CD4-positive, alpha-beta T cell treated with Interleukin-17A for 1 hour (primary cell): ENCODE measurements at regions not wholly inside any gene's neighbourhood (a gene's known extent, or its start where the extent isn't known, plus 50 kb on each side); places are given as distances from the start of the nearest gene placed in this dataset.

Experiments
- DNase-seq: peaks from one replicate; pipeline ENCODE4 v3.0.0-alpha.2; 2020

DNA sequence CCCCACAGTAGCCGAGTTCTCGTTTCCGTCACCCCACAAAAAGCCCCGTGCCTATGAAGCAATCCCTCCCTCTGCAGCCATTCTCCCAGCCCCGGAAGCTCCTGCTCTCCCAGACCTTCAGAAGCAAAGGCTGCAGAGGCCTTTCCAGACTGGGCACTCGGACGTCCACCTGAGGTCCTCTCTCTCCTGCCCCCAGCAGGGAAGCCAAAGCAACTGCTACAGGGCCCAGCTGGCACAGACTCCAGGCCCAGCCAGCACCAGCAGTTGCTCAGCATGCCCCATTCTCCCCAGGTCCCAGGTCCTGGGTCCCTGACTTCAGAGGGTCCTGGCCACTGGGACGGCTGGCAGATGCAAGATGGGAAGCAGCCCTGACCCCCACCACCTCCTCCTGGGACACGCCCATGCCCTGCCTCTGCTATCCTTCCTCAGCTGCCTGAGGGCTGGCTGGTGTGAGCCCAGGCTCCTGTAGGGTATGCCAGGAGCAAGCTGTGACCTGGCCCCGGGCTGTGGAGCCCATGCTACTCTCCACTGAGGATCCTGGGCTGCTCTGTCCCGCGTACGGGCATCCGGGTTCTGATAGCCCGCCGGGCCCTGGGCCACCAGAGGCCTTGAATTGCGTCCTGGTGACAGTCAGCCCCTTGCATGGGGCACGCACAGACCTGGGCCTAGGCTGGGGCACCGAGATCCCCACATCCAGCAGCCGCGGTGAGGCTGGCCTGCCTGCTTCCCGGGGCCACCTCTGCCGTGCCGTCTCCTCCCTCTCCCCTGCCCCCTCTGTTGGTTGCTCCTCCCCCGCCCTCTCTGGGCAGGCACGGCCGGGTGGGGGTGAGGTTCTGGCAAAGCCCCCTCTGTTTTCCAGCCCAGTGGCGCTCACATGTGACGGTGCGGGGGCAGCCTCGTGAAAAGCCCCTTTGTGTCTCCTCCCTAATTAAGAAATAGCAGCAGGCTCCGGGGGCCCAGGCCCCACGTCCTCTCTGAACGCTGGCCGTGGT is 1310.3 kb downstream of the BRD1 start:
- DNase-seq, result no peak

DNA sequence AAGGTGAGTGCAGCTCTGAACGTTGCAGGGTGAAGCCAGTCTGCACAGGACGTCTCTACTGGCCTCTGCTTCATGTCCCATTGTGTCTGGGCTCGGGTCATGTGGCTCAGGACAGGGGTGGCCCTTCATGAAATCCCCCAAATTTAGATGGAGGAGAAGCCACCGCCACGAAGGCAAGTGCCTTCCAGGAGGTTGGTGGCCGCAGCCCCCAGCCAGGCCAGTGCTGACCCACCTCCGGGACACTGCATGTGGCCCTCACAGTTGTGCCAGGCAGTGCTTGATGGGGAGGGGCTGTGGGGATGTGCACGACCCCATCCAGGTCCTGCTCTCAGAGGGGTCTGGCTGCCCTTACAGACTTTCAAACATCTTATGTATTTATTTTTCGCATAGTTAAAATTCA is 1311.1 kb downstream of the BRD1 start:
- DNase-seq, result no peak

DNA sequence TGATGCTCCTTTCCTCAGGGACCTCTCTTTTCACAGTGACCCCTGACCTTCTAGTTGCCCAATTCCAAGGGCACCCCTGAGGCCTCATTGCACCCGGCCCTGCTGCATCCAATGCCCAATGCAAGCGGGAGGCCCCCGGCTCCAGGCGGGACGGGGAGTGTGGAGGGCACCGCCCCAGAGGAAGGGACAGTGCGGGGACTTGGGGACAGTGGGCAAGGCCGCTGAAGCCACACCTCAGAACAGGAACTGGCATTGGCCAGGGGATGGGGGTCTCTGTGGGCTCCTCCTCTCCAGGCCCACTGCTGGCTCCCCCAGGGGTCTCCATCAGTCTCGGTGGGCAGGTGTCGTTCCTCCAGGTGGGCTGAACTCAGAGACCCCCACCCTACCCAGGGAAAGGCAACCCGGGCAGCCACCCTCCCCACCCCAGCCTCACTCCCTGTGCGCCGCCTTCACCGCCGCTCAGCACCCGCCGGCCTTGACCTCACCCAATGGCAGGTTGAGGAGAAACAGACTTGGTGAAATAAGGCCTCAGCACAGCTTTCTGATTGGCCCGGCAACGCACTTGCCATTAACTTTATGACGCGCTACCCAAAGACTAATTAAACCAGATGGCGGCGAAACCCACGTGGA is 1312.0 kb downstream of the BRD1 start:
- no peak for DNase-seq

DNA sequence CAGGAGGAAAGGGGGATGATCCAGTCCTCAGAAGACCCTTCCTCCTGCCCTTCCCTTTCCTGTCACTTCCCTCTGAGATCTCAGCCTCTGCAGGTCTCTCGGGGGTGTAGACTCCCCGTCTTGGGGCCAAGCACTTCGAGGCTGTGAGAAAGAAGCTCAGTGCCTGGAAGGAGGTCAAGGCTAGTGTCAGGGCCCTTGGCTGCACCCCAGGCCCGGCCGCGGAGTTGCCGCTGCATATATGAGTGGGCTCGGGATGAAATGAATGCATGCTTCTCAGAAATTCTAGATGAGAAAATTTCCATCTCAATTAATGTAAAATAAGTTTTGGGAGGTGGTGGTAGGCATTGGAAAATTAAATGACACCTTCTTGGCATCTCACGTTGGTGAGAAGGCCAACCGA is 1313.7 kb downstream of the BRD1 start:
- DNase-seq, result no peak

DNA sequence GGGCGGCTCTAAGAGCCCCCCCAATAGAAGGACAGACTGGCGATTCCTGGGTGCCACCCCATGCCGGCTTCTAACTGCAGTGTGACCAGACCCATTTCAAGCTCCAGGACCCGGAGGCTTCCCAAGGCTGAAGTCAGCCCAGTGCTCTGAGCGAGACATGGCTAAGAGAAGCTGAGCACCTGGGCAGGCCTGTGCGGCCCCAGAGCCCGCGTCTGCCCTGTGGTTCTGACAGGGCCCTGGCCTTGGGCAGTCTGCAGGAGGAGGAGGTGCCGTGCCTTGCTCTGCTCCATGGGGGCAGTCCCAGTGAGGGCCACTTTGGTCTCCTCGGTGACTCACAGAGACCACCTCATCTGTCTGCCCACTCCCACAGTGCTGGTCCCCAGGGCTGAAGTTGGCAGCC is 1314.2 kb downstream of the BRD1 start:
- DNase-seq, result no peak

DNA sequence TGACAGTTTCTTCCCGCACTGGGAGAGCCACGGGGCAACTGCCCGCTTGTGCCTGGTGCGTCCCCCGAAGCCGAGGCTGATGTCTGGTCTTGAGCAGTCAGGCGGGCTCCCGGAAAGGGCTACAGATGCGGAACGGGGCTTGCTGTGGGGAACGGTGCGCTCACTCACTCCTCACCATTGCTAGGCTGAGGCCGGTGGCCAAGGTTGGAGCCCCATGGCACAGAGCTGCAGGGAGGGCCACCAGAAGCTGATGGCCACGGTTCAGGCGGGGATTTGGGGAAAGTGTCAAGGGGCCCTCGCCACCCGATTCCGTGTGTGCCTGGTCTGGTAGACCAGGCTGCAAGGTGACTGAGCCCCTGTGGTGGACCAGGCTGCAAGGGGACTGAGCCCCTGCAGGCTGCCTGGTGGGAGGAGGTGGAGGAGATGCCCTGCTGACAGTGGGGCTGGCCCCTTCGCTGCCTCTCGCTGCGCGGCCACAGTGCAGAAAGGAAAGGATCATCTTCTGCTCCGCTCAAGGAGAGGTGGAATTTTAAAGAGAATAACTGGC is 1315.8 kb downstream of the BRD1 start:
- DNase-seq, result no peak

DNA sequence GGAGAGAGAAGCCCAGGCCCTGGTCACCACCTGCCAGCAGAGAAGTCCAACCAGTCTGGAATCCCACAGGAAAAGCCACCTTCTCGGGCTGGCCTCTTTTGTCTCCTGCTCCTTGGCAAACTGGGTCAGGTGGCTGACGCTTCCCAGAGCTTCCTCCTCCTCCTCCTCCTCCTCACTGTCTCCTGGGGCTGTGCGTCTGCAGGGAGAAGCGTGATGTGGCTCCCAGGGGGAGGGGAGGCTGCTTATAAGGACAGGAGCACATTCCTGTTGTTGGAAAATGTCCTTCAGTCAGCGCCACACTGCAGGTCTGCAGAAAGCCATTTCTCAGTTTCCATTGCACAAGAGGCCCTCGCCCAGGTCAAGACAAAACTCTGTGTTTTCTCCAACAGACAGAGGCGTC is 1316.5 kb downstream of the BRD1 start:
- no peak for DNase-seq

DNA sequence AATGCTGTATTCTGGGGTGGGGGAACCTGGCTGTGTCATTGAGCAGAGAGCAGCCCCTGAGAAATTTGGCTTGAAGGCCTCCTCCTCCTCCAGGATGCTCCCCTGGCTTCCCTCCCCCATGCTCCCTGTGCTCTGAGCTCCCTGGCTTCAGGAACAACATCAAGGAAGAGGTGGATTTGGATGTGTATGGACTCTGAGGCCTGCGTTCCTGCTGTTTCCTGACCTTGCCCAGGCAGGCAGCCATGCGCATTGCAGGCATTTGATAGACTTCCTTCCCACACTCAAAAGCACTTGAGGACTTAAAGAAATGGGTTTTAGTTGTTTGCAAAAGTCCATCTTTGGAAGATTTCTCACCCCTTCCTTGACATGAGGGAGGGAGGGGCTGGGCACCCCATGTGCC is 1317.1 kb downstream of the BRD1 start:
- DNase-seq, result no peak

DNA sequence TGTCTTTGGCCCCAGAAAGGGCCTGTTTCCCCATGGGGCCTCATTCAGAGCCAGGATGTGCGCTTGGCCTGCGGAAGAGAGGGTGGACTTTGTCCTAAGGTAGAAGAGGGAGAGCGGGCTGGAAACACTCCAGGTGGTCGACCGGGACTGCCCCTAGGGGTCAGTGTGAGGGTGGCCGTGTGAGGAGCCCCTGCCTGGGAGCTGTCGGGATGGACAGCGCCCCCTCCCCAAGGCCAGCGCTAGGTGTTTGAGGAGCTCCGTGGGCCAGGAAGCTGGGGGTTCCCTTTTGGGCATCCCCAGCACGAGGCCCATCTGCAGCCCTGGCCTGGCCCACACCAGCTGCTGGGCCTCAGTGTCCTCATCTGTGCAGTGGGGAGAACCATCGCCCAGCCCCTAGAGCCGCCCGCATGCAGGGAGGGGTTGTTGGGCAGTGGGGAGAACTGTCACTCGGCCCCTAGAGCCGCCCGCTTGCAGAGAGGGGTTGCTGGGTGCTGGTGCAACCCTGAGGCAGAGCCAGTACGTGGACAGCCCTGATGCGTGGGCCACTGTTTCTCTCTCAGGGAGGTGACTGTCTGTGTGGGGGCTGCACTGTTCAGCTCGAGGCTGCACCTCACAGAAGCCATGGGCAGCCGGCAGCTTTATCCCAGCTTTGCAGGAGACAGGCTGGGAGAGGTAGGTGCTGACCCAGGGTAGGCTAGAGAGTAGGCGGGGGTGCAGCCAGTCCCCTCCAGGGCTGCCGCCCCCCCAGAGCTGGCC is 1319.9 kb downstream of the BRD1 start:
- DNase-seq, result no peak

DNA sequence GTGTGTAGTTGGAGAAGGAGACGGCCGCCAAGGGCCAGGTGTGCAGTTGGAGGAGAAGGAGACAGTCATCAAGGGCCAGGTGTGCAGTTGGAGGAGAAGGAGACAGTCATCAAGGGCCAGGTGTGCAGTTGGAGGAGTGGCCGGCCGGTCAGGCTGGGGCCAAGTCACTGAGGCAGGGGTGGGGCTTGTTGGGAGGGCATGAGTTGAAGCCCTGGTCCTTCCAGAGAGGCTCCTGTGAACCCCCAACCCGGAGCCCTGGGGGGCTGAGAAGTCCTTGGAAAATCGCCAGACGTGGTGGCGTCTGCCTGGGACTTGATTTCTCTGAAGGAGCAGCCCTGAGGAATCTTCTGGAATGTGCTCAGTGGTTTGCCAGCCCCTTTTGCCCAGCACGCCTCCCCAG is 1320.5 kb downstream of the BRD1 start:
- no peak for DNase-seq

DNA sequence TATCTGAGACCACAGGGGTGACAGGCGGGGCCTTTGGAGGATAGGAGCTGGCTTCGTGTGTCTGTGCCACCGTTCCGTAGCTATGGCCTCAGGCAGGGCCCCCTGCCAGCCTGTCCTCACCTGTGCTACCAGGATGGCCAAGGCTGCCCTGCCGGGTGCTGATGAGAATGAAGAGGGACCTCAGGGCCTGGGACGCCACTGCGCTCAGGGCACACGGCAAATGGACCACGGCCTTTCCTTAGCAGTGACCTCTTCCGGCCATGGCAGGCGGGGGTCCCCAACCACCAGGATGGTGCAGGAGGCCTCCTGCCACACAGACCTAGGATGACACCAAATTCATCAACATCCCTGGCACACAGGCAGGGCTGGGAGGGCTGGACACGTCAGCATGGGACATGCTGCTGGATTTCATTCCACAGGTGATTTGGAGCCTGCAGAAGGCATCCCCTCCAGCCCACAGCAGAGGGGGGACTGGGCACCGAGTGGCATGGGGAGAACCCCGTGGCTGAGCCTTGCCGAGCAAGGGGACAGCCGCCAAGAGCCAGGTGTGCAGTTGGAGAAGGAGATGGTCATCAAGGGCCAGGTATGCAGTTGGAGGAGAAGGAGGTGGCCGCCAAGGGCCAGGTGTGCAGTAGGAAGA is 1321.0 kb downstream of the BRD1 start:
- no peak for DNase-seq

DNA sequence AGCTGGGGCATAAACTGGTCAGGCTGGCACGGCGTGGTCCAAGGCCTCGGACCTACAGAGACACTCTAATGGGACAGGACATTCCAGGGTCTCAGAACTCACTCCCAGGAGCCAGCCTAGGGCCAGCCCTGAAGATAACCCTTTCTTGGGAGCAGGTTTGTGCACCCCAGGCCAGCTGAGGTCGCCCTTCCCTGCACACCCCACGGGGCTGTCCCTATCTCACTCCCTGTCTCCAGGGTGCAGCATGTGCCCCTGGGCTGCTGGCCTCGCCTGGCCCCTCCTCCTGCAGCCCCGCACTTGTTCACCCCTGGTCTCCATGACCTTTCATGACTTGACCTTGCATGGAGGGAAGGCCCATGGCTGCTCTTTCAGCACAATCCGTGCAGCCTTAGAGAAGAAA is 1321.8 kb downstream of the BRD1 start:
- no peak for DNase-seq

DNA sequence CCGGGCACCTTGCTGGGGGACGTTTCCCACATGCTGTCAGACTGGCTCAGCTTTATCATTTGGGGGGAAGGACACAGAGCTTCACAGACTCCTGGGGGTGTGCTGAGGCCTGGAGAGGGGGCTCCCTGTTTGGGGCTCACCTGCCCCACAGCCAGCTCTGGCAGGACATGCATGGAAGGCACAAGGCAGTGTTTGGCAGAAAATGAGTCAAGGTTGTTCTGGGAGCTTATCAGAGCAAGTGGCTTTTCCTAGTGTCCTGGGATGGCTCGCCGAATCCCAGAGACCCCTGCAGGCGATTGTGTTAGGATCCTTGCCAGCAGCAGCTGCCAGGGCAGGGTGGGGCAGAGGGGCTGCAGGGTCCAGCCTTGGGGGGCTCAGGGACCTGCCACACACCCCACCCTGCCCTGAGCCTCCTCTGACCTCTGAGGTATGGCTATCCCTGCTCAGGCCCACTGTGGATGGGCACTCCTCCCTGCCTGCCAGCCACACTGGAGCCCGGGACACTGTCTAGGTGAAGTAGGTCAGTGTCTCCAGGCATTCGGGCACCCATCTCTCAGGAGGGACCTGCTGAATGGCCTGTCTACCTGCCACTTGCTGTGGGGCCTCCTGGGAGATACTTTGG is 1323.0 kb downstream of the BRD1 start:
- no peak for DNase-seq

DNA sequence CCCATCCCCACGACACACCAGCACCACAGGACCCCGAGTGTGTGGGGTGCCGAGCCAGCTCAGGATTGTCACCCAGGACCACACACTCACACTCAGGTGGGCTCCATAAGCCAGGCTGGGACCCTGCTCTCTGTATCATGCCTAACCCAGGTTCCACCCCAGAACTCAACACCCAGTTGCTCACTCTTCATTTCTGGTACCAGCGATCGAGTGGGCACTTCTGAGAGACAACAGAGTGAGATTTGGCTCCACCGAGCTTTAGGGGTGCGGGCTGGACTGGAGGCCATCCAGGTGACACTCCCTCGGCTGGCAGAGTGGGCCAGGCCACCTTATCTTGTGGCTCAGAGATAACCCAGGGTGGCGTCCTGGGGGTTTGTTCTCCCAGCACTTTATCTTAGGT is 1323.8 kb downstream of the BRD1 start:
- no peak for DNase-seq

DNA sequence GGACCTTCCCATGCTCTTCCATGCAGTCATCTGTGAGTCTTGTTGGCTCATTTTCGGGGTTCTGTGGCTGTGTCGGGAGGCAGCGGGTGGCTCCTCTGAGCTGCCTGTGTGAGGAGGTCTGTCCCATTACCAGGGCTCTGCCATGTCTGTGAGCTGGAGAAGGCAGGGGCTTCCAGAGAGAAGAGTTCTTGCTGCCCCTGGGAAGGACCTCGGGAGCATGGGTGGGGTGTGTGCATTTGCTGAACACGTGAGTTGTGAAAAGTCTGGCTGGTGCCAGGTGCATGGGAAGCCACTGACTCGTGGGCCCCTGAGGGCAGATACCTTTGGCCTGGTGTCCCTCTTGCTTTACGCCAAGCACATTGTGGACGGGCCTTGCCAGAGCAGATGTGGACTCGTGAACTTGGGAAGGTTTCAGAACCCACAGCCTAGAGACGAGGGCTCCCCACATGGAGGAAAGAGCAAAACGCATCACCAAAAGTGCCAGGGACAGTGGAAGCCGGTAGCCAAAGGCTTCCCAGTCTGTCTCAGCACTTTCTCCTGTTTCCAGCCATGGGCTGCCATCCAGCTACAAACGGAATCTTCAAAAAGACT is 1324.5 kb downstream of the BRD1 start:
- no peak for DNase-seq

DNA sequence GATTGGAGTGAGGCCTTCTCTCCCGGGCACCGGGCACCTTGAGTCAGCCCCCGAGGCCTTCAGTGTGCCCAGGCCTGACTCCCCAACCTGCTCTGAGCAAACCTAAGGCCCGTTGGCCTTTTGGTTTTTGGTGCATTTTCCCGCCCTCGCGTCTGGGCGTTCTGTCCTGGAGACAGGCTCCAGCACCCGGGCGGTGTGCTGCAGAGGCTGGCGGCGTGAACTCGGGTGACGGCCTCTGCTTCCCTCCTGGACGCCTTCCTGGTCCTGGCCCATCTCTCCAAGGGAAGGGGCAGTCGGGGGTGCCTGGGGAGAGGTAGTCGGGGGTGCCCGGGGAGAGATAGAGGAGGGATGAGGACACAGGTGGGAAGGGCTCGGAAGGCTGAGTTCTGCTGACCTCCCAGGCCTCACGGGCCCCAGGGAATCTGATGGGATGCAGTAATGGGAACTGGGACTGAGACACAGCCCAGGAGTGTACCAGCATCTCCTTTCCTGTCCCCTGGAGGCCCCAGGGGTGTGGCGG is 1326.4 kb downstream of the BRD1 start:
- no peak for DNase-seq

DNA sequence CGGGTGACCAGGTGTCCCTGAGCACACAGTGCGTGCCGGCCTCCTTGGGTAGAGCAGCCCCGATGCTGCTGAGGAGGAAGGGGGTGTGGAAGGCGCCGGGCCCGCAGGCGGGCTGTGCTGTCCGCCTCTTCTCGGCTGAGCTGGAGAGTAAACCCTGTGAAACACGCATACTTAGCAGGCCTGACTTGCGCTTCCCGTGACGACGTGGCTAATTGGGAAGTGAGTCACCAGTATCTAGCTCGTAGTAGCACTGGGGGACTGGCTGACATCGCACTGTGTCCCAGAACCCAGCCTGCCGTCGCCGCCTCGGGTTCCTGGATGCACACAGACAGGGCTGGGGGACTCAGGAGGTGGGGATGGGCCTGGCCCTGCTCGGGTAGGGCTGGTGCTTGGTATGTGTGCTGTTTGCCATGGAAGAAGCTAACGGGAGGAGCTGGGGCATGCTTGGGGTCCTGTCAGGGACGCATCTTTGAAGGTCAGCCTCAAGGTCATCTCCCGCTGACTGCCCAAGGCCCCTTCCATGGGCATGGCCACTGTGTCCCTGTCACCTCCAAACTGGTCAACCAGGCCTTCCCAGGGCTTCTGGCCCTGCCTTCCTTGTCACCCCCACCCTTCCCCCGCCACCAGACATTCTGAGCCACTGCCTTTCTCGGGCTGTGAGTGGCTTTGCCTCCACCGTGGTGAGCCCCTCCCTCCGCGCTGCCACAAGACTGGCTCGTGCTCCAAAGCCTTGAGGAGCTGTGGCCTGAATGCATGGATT is 1327.0 kb downstream of the BRD1 start:
- DNase-seq, result no peak

DNA sequence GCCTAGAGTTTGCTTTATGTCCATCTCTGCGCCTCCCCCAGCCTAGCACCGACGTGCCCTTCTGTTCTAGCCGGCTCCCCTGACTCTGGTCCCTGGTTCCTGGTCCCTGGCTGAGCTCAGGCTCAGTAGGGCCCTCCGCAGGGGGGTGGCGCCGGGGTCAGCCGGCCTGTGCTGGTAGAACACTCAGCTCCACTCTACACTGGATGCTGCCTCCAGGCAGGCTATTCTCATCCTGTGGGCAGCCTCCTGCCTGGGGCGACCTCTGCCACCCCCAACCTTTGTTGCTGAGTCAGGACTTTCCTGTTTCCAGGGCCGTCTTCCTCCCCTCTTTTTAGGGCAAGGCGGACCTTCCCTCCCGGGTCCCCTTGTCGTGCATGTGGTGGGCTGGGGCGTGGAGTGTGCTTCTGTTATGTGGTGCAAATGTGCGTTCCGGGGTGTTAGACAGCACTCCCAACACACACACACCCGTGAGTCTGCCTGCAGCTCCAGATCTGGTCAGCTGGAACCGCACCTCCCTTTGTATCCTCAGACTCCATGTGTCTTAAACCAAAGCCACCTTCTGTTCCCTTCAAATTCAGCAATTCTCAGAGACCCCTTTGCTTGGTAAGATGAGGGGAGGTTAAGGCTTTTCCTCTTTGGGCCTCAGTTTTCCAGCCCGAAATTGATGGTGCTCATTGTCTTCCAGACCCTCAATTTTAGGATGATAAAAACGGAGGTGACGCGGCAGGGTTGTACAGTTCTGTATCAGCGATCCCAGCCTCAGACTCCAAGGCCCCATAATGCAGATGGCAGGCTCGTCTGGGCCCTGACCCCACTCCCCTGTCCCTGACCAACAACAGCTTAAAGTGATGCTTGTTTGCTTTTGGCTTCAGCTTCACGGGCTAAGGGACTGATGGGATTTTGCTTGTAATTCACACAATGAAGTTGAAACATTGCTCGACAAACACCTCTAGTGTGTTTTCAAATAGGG is 1327.9 kb downstream of the BRD1 start:
- DNase-seq, result no peak

DNA sequence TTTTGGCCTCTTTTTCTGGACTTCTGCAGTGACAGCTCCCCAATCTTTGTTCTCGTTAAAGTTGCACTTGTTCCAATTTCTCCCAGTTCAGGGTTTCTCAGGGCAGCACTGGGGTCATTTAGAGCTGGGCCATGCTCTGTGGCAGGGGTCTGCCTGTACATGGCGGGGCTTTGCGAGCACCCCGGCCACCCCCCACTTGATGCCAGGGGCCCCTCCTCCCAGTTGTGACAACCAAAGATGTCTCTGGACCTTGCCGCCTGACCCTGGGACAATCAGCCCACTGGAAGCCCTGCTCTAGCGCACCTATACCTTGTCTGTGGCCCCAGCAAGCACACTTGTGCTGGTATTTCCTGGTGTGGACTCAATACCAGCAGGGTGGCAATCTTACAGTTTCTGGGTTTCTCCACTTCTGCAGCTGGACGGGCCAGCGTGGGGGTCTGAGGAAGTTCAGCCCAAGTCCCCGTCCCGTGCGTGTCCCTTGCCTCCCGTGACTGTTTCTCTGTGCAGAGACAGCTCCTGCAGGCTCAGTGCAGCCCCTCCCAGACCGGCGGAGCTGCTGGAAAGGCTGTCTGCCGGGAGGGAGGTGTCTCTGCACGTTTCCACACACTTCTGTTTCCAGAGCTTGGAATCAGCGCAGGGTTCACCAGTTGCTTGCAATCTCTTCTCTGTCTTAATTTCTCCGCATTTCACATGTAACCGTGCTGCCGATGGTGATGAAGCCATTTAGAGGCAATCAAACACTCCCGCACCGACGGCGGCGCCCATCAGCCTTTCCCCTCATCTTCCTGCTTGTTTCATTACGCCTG is 1328.9 kb downstream of the BRD1 start:
- no peak for DNase-seq
